Spleen (tissue), 11 donors: ENCODE measurements at regions not wholly inside any gene's neighbourhood (a gene's known extent, or its start where the extent isn't known, plus 50 kb on each side); places are given as distances from the start of the nearest gene placed in this dataset.

Source experiments
- DNase-seq: peaks from one replicate; pipeline ENCODE4 v3.0.0-alpha.2; 2020
- H3K27ac ChIP-seq, 8 donors: fragments of 200-600 bp; sonication (generic) in 7 of 8; 1 replicate in 4 of 8; 2 replicates in 4 of 8; pipeline versions ENCODE4 v1.5.0 to v1.8.0; 2016 to 2021; ENCODE audit warnings: inconsistent platforms in 4 of 8, mild to moderate bottlenecking in 4 of 8, moderate library complexity in 1 of 8
- H3K27me3 ChIP-seq, 7 donors: fragments of 200-600 bp; sonication (generic) in 6 of 7; replicated peaks in 1 of 7; 1 replicate in 4 of 7; 2 replicates in 3 of 7; pipeline versions ENCODE4 v1.5.0 to v1.8.0; 2016 to 2021; ENCODE audit warnings: inconsistent platforms in 3 of 7, mild to moderate bottlenecking in 1 of 7
- H3K36me3 ChIP-seq, 6 donors: fragments of 200-600 bp; sonication (generic) in 5 of 6; 1 replicate in 4 of 6; 2 replicates in 2 of 6; pipeline versions ENCODE4 v1.5.0 to v1.8.0; 2016 to 2021; ENCODE audit warnings: inconsistent platforms in 2 of 6
- H3K4me1 ChIP-seq, 6 donors: fragments of 200-600 bp; sonication (generic) in 5 of 6; 1 replicate in 3 of 6; 2 replicates in 3 of 6; pipeline versions ENCODE4 v1.5.0 to v1.8.0; 2016 to 2021; ENCODE audit warnings: inconsistent platforms in 3 of 6
- H3K4me3 ChIP-seq, 8 donors: fragments of 200-600 bp; sonication (generic) in 7 of 8; 1 replicate in 4 of 8; 2 replicates in 4 of 8; pipeline versions ENCODE4 v1.5.0 to v1.8.0; 2016 to 2021; ENCODE audit warnings: inconsistent platforms in 4 of 8, mild to moderate bottlenecking in 4 of 8, moderate library complexity in 2 of 8
- H3K9me3 ChIP-seq, 8 donors: fragments of 200-600 bp; sonication (generic) in 7 of 8; 1 replicate in 4 of 8; 2 replicates in 4 of 8; pipeline versions ENCODE4 v1.5.0 to v1.8.0; 2016 to 2021; ENCODE audit warnings: inconsistent platforms in 4 of 8
- CTCF ChIP-seq, 11 experiments: fragments of 200-600 bp in 7 of 11; fragments of 450-650 bp in 4 of 11; sonication (generic) in 4 of 11; IDR thresholded peaks in 8 of 11; conservative IDR thresholded peaks in 3 of 11; 1 replicate in 7 of 11; 2 replicates in 4 of 11; pipeline versions ENCODE4 v1.4.0 to v1.8.0; 2016 to 2021; ENCODE audit warnings: antibody characterized with exemption in 11 of 11, inconsistent platforms in 4 of 11, mild to moderate bottlenecking in 1 of 11
- POLR2A ChIP-seq, 3 donors: fragments of 450-650 bp; IDR thresholded peaks; one replicate each; pipeline ENCODE4 v1.5.1; 2017; ENCODE audit warnings: antibody characterized with exemption in 3 of 3, mild to moderate bottlenecking in 1 of 3
- POLR2AphosphoS5 ChIP-seq, 3 donors: sonication (generic); formaldehyde crosslinking; IDR thresholded peaks; one replicate each; pipeline ENCODE4 v1.5.1; 2017; ENCODE audit warnings: antibody characterized with exemption in 3 of 3
- WGBS, 5 donors: extraction: QIAGEN DNeasy Blood & Tissue Kit in 3 of 5; methylation state at CpG; one replicate each; pipeline versions ENCODE4 v1.1.5 to v1.1.7; 2013 to 2018; 5-methylcytosine and 5-hydroxymethylcytosine counted together
- intact Hi-C: fragments of 100-400 bp; cut with DNase I; formaldehyde crosslinking; loops from one replicate; pipeline ENCODE4 v1.15.0; 2023; ENCODE audit warnings: low total_unique reads
- donor health status: healthy with polysubstance abuse.
- donor health status: DM: no; HTN: no; CAD: no; lungs with moderate emphysema.
- donor health status: DM: no; HTN: no; CAD: no.
- donor health status: Bipolar disorder and iron deficiency.
- donor health status: healthy.
- donor health status: DM: no; HTN: no; CAD: no.
- donor health status: DM: yes; HTN: yes; CAD: no.

GRCh38 chr18:33906046-33906445 is 318.7 kb downstream of the NOL4 start:
- 64 to 75% (median 73%) methylated on average over 4 of the region's 4 CpGs for WGBS, 5 donors

GRCh38 chr18:33901894-33902512 is 322.7 kb downstream of the NOL4 start:
- intact Hi-C loops, result no loop called here
- peaks cover 0 to 75% (median 53%) of the 10 kb centered on the region in 8 donors for H3K9me3 ChIP-seq
- no peak for DNase-seq
- no peaks in the 10 kb centered on the region for H3K27me3 ChIP-seq
- H3K4me3 ChIP-seq, result no peak overlapping the region
- H3K36me3 ChIP-seq, result no peaks in the 10 kb centered on the region
- WGBS, 5 donors, result 82 to 93% (median 87%) methylated on average over 1 of the region's 1 CpG
- H3K4me1 ChIP-seq, result no peaks in the 10 kb centered on the region
- TF ChIP-seq POLR2AphosphoS5 (IDR thresholded peaks at IDR 0.05) (no peak), POLR2A (IDR thresholded peaks at IDR 0.05) (no peak), CTCF (IDR thresholded peaks at IDR 0.05 in 8 of 11, conservative IDR thresholded peaks at IDR 0.05 in 3 of 11) (no peak)
- H3K27ac ChIP-seq, result no peak overlapping the region

More at GRCh38 chr18:33906046-33906445, 318.7 kb downstream of the NOL4 start:
- no peaks in the 10 kb centered on the region for H3K36me3 ChIP-seq
- no peak overlapping the region for H3K27ac ChIP-seq
- peaks cover 0 to 53% (median 45%) of the 10 kb centered on the region in 8 donors for H3K9me3 ChIP-seq
- intact Hi-C loops, result no loop called here
- no peak for DNase-seq
- no peaks in the 10 kb centered on the region for H3K4me1 ChIP-seq
- TF ChIP-seq CTCF (IDR thresholded peaks at IDR 0.05 in 8 of 11, conservative IDR thresholded peaks at IDR 0.05 in 3 of 11) (no peak), POLR2AphosphoS5 (IDR thresholded peaks at IDR 0.05) (no peak), POLR2A (IDR thresholded peaks at IDR 0.05) (no peak)
- no peak overlapping the region for H3K4me3 ChIP-seq
- no peaks in the 10 kb centered on the region for H3K27me3 ChIP-seq

GRCh38 chr18:33900638-33901037 is 322.6 kb downstream of the ASXL3 start:
- TF ChIP-seq POLR2A (IDR thresholded peaks at IDR 0.05) (no peak), CTCF (IDR thresholded peaks at IDR 0.05 in 8 of 11, conservative IDR thresholded peaks at IDR 0.05 in 3 of 11) (no peak), POLR2AphosphoS5 (IDR thresholded peaks at IDR 0.05) (no peak)
- Histone ChIP-seq H3K9me3 (peaks cover 0 to 68% (median 51%) of the 10 kb centered on the region in 8 donors), H3K27ac (no peak overlapping the region), H3K36me3 (no peaks in the 10 kb centered on the region), H3K4me3 (no peak overlapping the region), H3K4me1 (no peaks in the 10 kb centered on the region), H3K27me3 (no peaks in the 10 kb centered on the region)
- intact Hi-C loops, result no loop called here
- no peak for DNase-seq
- WGBS, 5 donors, result 84 to 95% (median 91%) methylated on average over 1 of the region's 1 CpG

GRCh38 chr18:33898427-33898826 is 320.4 kb downstream of the ASXL3 start:
- Histone ChIP-seq H3K27ac (no peak overlapping the region), H3K36me3 (no peaks in the 10 kb centered on the region), H3K4me3 (no peak overlapping the region), H3K4me1 (no peaks in the 10 kb centered on the region), H3K9me3 (peaks cover 0 to 46% (median 29%) of the 10 kb centered on the region in 8 donors), H3K27me3 (no peaks in the 10 kb centered on the region)
- TF ChIP-seq CTCF (IDR thresholded peaks at IDR 0.05 in 8 of 11, conservative IDR thresholded peaks at IDR 0.05 in 3 of 11), result no peak
- no peak for TF ChIP-seq POLR2AphosphoS5 (IDR thresholded peaks at IDR 0.05)
- no peak for TF ChIP-seq POLR2A (IDR thresholded peaks at IDR 0.05)
- intact Hi-C loops, result no loop called here
- whole genome bisulfite sequencing, 5 donors, result 89 to 92% (median 91%) methylated on average over 2 of the region's 2 CpGs
- DNase-seq, result no peak
